Endothelial cell (in vitro differentiated cells): ENCODE measurements at regions not wholly inside any gene's neighbourhood (a gene's known extent, or its start where the extent isn't known, plus 50 kb on each side); places are given as distances from the start of the nearest gene placed in this dataset.

Experiments
- DNase-seq: peaks from one replicate; pipeline ENCODE4 v3.0.0; 2021; ENCODE audit warnings: low spot score
- H3K27ac Mint-ChIP-seq: one replicate; pipeline ENCODE4 v1.8.0; 2021; ENCODE audit warnings: mixed read lengths, inconsistent platforms; ENCODE audit not compliant: unreplicated experiment
- H3K27me3 Mint-ChIP-seq: one replicate; pipeline ENCODE4 v1.8.0; 2021; ENCODE audit warnings: mild to moderate bottlenecking, moderate library complexity, mixed read lengths, inconsistent platforms; ENCODE audit not compliant: unreplicated experiment
- H3K36me3 Mint-ChIP-seq: one replicate; pipeline ENCODE4 v1.8.0; 2021; ENCODE audit warnings: mild to moderate bottlenecking, low read depth, mixed read lengths, inconsistent platforms; ENCODE audit not compliant: unreplicated experiment
- H3K4me1 Mint-ChIP-seq: one replicate; pipeline ENCODE4 v1.8.0; 2021; ENCODE audit warnings: mild to moderate bottlenecking, mixed read lengths, inconsistent platforms; ENCODE audit not compliant: unreplicated experiment
- H3K4me3 Mint-ChIP-seq: one replicate; pipeline ENCODE4 v1.8.0; 2021; ENCODE audit warnings: mild to moderate bottlenecking, mixed read lengths, inconsistent platforms; ENCODE audit not compliant: unreplicated experiment
- H3K9me3 Mint-ChIP-seq: one replicate; pipeline ENCODE4 v1.8.0; 2021; ENCODE audit warnings: mixed read lengths, inconsistent platforms; ENCODE audit not compliant: unreplicated experiment
- CTCF ChIP-seq: fragments of 200-600 bp; sonication (generic); IDR thresholded peaks from one replicate; pipeline ENCODE4 v1.5.0; 2021; ENCODE audit warnings: antibody characterized with exemption; ENCODE audit not compliant: unreplicated experiment

- peaks cover 3% of the 10 kb centered on the region for H3K4me1 Mint-ChIP-seq
- H3K27me3 Mint-ChIP-seq: no peaks in the 10 kb centered on the region
- H3K36me3 Mint-ChIP-seq: no peaks in the 10 kb centered on the region
- no peak overlapping the region for H3K27ac Mint-ChIP-seq
- no peak for DNase-seq
- no peak overlapping the region for H3K4me3 Mint-ChIP-seq
- H3K9me3 Mint-ChIP-seq: no peaks in the 10 kb centered on the region
- TF ChIP-seq CTCF: no peak
These were observed 111.4 kb upstream of the ATXN1 start for GRCh38 chr6:16872543-16873235.

DNA sequence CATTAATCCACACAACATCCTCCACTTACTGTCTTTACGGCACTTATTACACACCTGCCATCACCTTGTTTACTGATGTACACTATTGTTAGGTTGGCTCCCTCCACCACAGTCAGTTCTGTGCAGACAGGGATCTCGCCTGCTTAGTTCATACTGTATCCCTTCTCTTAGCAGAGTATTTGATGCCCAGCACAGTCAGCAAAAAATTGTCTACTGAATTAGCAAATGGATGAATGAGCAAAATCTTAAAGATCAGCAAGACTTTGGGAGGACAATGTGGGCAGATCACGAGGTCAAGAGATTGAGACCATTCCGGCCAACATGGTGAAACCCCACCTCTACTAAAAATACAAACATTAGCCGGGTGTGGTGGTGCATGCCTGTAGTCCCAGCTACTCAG lies 109.8 kb upstream of the ATXN1 start:
- no peaks in the 10 kb centered on the region for H3K9me3 Mint-ChIP-seq
- H3K4me1 Mint-ChIP-seq: peaks cover 3% of the 10 kb centered on the region
- H3K27ac Mint-ChIP-seq: no peak overlapping the region
- no peaks in the 10 kb centered on the region for H3K27me3 Mint-ChIP-seq
- no peak for DNase-seq
- H3K4me3 Mint-ChIP-seq: no peak overlapping the region
- no peak for TF ChIP-seq CTCF
- H3K36me3 Mint-ChIP-seq: no peaks in the 10 kb centered on the region

- DNase-seq: no peak
- H3K27me3 Mint-ChIP-seq: no peaks in the 10 kb centered on the region
These were observed 107.7 kb upstream of the ATXN1 start for GRCh38 chr6:16868968-16869367.

DNA sequence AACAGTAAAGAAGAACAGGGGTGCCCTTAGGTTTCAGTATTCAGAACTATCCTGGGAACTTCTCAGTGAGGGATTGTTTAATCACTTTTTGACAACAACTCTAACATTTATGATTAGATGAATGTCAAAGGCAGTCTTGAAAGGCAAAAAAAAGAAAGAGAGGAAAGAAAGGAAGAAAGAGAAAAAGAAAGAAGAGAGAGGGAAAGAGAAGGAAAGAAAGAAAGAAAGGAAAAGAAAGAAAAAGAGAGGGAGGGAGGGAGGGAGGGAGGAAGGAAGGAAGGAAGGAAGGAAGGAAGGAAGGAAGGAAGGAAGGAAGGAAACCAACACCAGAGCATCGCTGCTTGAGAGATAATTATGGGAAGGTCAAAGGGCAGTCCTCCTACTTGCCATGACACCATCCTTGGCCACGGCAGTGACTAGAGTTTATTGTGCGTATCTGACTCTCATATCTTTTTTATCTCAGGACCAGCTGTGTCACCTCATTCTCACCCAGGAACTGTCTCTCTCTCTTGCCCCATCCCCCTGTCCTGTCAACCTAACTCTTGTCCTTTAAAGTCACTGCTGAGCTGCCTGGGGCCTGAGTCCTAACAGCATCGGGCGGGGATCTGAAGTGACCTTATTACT lies 96.8 kb upstream of the ATXN1 start:
- H3K4me1 Mint-ChIP-seq: peaks cover 8% of the 10 kb centered on the region
- TF ChIP-seq CTCF: no peak
- no peaks in the 10 kb centered on the region for H3K27me3 Mint-ChIP-seq
- DNase-seq: no peak
- H3K27ac Mint-ChIP-seq: no peak overlapping the region
- H3K36me3 Mint-ChIP-seq: no peaks in the 10 kb centered on the region
- H3K9me3 Mint-ChIP-seq: no peaks in the 10 kb centered on the region
- no peak overlapping the region for H3K4me3 Mint-ChIP-seq

More at GRCh38 chr6:16868968-16869367, 107.7 kb upstream of the ATXN1 start:
- no peak overlapping the region for H3K4me3 Mint-ChIP-seq
- peaks cover 3% of the 10 kb centered on the region for H3K4me1 Mint-ChIP-seq
- no peaks in the 10 kb centered on the region for H3K9me3 Mint-ChIP-seq
- H3K36me3 Mint-ChIP-seq: no peaks in the 10 kb centered on the region
- no peak overlapping the region for H3K27ac Mint-ChIP-seq
- no peak for TF ChIP-seq CTCF

GRCh38 chr6:16855460-16855859 lies 94.2 kb upstream of the ATXN1 start:
- no peak overlapping the region for H3K4me3 Mint-ChIP-seq
- no peak for DNase-seq
- H3K4me1 Mint-ChIP-seq: peaks cover 18% of the 10 kb centered on the region
- no peaks in the 10 kb centered on the region for H3K9me3 Mint-ChIP-seq
- no peak overlapping the region for H3K27ac Mint-ChIP-seq
- H3K36me3 Mint-ChIP-seq: no peaks in the 10 kb centered on the region
- TF ChIP-seq CTCF: no peak
- H3K27me3 Mint-ChIP-seq: no peaks in the 10 kb centered on the region
